HG03108 (cell line): ENCODE measurements at regions not wholly inside any gene's neighbourhood (a gene's known extent, or its start where the extent isn't known, plus 50 kb on each side); places are given as distances from the start of the nearest gene placed in this dataset.

ENCODE experiments used
- ATAC-seq: cut with Tn5 transposase; IDR thresholded peaks from one replicate; pipeline ENCODE4 v1.9.1; 2021; ENCODE audit warnings: moderate library complexity; ENCODE audit not compliant: unreplicated experiment

GRCh38 chr2:134153294-134153880, 100.5 kb upstream of the MGAT5 start:
- no peak for ATAC-seq

GRCh38 chr2:134154246-134154645, 99.6 kb upstream of the MGAT5 start:
- peak; percentile 71 for ATAC-seq

DNA sequence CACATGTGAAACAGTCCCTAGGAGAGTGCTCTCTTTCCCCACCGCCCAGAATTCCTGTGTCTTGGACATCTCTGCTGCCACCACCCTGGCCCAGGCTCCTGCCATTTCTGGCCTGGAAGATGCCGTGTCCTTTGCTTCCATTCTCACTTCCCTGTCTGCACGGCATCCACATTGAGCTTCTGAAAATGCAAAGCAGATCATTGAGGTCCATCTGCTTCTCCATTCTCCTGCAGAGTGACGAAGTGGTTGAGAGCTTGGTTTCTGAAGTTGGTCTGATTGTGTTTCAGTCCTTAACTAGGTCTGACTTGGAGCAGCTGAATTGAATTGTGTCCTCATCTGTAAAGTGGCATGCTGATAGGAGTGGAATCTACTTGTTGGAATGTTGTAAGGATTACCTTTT, 98.7 kb upstream of the MGAT5 start:
- ATAC-seq, result peak; percentile 84

DNA sequence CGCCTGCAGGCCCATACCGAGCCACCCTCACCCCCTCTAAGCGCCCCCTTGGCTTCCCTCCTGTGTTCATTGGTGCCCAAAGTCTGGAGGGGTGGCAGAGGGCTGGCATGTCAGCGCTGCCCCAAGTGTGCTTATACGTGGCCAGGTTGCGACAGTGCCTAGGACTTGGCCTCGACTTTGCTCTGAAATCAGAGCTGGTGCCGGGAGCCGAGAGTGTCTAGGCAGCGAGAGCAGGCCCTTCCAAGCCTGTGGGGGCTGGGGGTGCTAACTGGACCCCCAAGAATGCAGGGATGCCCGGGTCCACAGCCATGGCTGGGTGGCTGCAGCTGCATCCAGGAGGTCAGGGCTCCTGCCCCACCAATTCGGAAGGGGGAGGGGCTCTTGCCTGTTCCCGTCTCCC, 95.6 kb upstream of the MGAT5 start:
- no peak for ATAC-seq

- no peak for ATAC-seq
Observed at GRCh38 chr2:134161170-134161547, 92.7 kb upstream of the MGAT5 start.

DNA sequence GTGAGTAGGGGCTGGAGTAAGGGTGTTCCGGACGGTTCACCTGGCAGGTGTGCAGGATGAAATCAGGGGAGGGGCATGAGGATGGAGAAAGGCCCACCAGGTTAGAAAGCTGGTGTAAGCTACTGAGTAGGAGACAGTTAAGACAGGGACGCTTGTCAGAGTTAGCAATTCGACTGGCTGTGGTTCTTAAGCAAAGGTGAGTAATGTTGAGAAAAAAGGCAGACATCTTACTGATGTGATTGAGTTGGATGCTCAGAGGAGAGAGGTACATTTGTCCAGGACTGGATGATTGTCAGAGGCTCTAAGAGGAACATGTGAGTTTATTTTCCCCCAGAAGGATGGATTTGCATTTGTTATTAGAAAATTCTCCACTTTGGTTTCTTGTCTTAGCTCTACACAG, 90.5 kb upstream of the MGAT5 start:
- ATAC-seq, result no peak

DNA sequence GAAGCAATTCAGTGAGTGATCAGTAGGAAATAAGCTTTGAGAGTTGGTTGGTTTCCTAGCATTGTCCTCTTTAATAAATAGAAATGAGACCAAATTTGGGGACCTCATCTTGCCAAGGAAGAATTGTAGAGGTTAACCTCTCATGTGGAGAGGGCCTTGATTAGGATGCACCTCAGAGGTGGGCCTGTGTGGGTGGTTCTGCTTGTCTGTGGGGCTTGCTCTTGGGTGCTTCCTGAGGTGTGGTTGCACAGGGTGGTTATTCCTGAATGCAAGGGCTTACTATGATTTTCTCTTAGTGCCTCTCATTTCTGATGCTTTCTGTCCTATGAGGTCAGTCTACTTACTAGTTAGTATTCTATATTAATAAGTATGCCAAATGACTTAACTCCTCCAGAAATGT, 89.6 kb upstream of the MGAT5 start:
- ATAC-seq, result no peak

DNA sequence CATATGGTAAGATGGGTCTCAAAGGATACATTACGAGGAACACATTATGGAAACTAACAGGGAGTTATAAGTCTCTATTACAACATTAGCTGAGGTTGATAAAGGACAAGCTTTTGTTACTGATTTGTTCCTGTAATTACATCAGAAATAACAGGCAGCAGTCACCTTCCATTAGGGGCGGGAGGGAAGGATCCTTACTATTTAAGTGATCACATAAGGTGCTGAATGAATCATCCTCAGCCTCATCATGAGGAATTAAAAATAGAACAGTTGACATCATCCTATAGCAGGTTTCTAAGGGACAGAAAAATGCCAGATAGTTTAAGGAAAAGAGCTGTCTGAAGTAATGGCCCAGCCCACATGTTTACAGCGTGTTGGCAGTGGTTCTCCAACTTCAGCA, 86.9 kb upstream of the MGAT5 start:
- no peak for ATAC-seq

GRCh38 chr2:134169788-134170187, 84.1 kb upstream of the MGAT5 start:
- ATAC-seq, result no peak

GRCh38 chr2:134170294-134170693, 83.6 kb upstream of the MGAT5 start:
- no peak for ATAC-seq

DNA sequence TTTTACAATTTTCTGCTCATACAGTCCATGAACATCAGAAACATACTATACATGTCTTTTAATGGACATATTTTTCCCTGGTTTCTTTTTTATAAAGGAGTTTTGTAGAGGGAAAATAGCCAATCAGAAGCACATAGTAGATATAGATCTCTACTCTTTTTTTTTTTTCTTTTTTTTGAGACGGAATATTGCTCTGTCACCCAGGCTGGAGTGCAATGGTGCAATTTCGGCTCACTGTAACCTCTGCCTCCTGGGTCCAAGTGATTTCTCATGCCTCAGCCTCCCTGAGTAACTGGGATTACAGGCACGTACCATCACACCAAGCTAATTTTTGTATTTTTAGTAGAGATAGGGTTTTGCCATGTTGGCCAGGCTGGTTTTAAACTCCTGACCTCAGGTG, 83.2 kb upstream of the MGAT5 start:
- ATAC-seq, result no peak

- no peak for ATAC-seq
Observed at GRCh38 chr2:134173338-134174016, 80.4 kb upstream of the MGAT5 start.

DNA sequence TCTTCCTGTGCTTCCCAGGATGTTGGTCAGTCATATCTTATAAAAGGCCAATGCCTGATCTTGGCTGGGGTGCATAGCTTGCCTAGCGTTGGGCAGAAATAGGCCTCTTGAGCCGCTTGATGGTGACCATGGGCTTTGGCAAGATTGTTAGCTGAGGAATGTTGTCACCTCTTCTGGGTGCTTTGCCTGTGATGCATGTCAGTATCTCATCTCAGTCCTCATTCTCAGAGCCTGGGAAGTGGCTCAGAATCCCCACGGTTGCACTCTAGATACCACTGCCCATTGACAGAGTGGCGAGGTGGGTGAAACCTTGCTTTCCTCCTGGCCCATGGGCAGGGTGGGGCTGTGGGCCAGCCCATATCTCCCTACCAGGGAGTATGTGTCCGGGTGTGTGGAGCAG, 79.2 kb upstream of the MGAT5 start:
- ATAC-seq, result no peak

DNA sequence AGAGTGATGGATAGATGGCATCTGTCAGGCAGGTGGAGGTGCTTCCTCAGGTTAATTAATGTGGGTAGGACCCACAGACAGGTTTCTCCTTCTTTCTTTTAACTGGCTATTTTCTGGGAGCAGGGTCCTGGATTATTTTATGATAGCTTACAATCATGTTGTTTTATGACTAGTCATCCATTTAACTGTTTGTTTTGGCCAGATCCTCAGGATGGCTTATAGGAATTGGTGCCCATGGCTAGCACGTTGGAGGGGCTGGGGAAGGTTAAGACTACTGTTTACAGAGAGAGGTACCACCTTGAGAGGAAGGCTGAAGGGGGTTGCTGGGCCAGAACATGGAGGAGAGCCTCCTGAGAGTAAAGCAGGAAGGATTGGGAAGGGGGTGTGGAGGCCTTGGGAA, 78.0 kb upstream of the MGAT5 start:
- ATAC-seq, result no peak

DNA sequence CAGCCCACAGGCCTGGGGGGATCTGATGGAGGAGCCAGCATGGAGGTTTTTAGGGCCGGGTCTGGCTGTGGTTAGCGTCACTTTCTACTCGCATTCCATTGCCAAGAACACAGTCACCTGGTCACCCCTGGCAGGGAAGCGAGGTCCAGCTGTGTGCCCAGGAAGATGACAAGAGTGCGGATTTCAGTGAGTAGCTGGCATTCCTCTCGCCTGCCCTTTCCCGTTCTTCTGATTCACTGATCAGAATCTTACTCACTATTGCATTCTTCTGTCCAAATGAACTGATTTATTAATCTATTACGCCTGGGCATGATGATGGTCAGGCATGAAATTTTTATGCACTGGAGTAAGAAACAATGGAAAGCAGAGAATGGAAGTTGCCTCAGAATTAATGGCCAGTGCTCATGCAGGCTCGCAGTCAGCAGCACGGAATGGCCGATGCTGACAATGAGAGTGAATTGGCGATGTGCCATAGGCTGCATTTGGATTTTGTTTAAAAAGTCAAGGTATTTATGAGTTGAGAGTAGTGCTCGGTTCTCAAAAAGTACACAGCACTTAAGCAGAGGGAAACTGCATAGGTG, 76.4 kb upstream of the MGAT5 start:
- no peak for ATAC-seq

DNA sequence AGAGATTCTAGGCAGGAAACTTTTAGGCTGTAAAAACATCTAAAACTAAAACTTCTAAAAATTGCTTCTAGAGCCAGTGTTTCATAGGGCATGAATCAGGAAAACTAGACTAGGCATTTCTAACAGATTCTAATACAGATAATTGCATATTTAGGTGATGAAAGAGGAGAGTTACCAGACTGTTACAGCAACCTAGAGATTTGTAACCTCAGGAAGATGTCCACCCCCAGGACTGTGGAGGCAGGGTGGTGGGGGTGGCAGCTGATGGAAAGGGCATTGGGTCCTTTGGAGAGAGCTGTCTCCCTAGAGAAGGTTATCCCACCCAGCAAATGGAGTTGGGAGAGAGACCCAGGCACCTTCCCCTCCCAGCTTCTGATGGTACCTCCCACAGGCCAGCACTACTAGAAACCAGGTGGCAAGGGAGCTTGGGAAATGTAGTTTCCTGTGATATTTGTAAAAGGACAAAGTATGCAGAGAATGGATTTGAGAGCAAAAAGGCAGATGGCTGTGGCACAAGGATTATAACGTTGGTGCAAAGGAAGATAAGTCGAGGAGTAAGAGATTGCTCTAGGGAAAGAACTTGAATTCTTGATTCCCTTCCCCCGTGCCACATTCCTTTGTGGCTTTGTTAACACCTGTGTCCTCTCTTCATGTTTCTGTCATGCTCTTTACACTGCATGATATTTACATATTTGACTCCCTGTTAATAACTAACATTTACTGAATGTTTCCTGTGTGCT, 75.6 kb upstream of the MGAT5 start:
- peak; percentile 62 for ATAC-seq

DNA sequence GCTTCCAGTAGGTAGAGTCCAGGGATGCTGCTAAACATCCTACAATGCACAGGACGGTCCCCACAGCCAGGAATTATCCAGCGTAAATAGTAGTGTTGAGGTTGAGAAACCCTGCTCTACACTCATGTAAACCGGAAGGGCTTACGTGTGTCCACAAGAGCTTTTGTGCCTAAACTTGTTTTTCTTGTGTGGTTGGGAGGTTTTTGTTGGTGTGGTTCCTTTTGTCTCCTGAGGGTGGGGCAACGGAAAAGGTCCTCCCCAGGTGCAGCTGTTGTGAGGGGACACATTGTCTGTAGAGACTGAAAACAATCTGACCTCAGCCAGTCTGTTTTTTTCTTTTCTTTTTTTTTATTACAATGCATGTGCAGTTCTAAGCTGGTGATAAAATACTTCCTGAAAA, 72.7 kb upstream of the MGAT5 start:
- peak; percentile 57 for ATAC-seq

GRCh38 chr2:134183679-134184078, 70.2 kb upstream of the MGAT5 start:
- ATAC-seq, result no peak

GRCh38 chr2:134185639-134186038, 68.2 kb upstream of the MGAT5 start:
- ATAC-seq, result no peak

DNA sequence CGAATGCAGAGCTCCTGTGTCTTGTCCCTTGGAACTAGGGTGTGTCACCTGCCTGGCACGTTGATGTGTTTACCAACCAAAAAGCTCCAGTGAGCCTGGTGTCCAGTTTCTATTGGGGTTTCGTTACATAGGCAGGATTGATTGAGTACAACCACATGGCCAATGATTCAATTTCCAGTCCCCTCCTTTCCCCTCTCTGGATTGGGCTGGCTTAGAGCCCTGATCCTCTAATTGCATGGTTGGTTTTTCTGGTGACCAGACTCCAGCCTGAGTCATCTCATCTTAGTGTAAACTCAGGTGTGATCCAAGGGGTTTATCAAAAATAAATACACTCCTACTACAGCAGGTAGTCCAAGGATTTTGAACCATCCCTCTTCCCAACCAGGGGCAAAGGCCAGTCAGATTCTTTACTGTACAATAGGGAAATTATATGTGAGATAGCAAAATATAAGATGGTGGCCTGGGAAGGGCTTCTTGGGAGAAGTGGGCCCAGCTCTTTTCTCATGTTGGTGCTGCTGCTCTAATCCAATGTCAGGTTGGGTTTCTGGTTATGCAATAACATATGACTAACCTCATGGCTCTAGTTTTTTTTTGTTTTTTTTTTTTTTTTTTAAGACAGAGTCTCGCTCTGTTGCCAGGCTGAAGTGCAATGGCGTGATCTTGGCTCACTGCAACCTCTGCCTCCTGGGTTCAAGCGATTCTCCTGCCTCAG, 64.7 kb upstream of the MGAT5 start:
- no peak for ATAC-seq

DNA sequence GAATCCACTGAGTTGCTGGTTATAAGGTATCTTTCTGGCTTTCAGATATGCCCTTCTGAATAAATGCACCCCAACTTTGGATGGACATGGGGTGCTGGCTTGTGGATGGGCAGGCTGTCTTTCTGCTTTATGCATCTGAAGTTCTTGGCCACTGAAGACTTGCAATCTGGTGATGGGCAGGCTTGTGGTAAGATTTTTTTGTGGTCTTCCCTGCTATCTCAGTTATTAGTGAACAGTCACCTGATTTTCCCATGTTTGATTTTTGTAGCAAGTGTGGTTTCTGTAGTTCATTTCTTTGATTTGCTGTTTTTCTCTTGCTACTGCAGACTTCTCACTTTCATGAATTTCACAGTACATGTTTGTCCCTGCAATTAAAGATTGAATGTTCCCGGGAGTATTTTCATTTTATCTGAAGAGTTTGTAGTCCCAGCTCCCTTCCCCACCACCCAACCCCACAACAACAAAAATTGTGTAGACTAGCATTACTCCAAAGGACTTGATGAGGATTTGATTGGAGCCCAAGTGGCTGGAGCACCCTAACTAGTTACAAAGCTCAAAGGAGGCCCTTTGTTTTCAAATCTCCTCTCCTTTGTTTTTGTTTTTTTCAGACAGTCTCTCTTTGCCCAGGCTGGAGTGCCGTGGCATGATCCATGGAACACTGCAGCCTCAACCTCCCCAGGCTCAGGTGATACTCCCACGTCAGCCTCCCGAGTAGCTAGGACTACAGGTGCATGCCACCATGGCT, 63.6 kb upstream of the MGAT5 start:
- no peak for ATAC-seq
